ENCODE measurements at regions not wholly inside any gene's neighbourhood (a gene's known extent, or its start where the extent isn't known, plus 50 kb on each side); places are given as distances from the start of the nearest gene placed in this dataset.

DNA sequence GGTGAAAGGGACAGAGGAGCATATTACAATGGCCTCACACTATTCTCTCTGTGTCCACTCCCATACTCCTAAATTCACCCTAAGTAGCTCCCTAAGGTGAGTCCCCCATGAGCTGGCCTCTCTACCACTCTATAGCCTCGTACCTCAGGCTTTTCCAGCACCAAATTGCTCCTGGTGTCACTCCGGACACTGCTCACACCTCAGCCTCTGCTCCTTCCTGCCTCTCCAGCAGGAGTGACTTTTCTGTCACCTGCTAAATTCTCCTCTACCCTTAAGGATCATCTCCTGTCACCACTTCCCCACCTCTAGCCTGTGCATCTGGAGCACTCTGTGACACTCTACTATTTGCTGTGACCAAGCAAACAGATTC lies 65.8 kb upstream of the CAMK1G start:
- no peaks in the 10 kb centered on the region for H3K36me3 ChIP-seq (ENCODE audit: low read length)
- no peaks in the 10 kb centered on the region for H3K79me2 ChIP-seq (ENCODE audit: insufficient read depth, low read length)
- no peak overlapping the region for H3K9ac ChIP-seq (ENCODE audit: low read length)
- no peaks in the 10 kb centered on the region for H3K9me3 ChIP-seq (ENCODE audit: insufficient read depth, low read length)
- H2AFZ ChIP-seq (ENCODE audit: low read depth, low read length, severe bottlenecking), result no peak overlapping the region
- no peak overlapping the region for H3K4me3 ChIP-seq (ENCODE audit: insufficient read depth, low read length, poor library complexity, severe bottlenecking)
- H3F3A ChIP-seq (ENCODE audit: insufficient read depth), result no peaks in the 10 kb centered on the region
- no peaks in the 10 kb centered on the region for H3K9me2 ChIP-seq (replicated peaks; ENCODE audit: insufficient read depth, low read length)
- no peaks in the 10 kb centered on the region for H3K27me3 ChIP-seq (ENCODE audit: low read length)
- TF ChIP-seq EZH2phosphoT487 (conservative IDR thresholded peaks at IDR 0.05; ENCODE audit: low read length), result no peak
- H3K27ac ChIP-seq (ENCODE audit: low read depth, low read length), result no peak overlapping the region
- H4K20me1 ChIP-seq (ENCODE audit: low read depth, low read length), result no peaks in the 10 kb centered on the region
- H3K4me2 ChIP-seq (ENCODE audit: low read depth, low read length, poor library complexity, severe bottlenecking), result no peak overlapping the region

GRCh38 chr1:209519786-209520185 lies 63.7 kb upstream of the CAMK1G start:
- H3K36me3 ChIP-seq (ENCODE audit: low read length), result no peaks in the 10 kb centered on the region
- H3F3A ChIP-seq (ENCODE audit: insufficient read depth), result no peaks in the 10 kb centered on the region
- H3K79me2 ChIP-seq (ENCODE audit: insufficient read depth, low read length), result no peaks in the 10 kb centered on the region
- H3K9me3 ChIP-seq (ENCODE audit: insufficient read depth, low read length), result no peaks in the 10 kb centered on the region
- no peaks in the 10 kb centered on the region for H4K20me1 ChIP-seq (ENCODE audit: low read depth, low read length)
- H3K4me2 ChIP-seq (ENCODE audit: low read depth, low read length, poor library complexity, severe bottlenecking), result no peak overlapping the region
- no peak overlapping the region for H3K27ac ChIP-seq (ENCODE audit: low read depth, low read length)
- H3K4me3 ChIP-seq (ENCODE audit: insufficient read depth, low read length, poor library complexity, severe bottlenecking), result no peak overlapping the region
- no peak overlapping the region for H2AFZ ChIP-seq (ENCODE audit: low read depth, low read length, severe bottlenecking)
- TF ChIP-seq, protein P1, sequence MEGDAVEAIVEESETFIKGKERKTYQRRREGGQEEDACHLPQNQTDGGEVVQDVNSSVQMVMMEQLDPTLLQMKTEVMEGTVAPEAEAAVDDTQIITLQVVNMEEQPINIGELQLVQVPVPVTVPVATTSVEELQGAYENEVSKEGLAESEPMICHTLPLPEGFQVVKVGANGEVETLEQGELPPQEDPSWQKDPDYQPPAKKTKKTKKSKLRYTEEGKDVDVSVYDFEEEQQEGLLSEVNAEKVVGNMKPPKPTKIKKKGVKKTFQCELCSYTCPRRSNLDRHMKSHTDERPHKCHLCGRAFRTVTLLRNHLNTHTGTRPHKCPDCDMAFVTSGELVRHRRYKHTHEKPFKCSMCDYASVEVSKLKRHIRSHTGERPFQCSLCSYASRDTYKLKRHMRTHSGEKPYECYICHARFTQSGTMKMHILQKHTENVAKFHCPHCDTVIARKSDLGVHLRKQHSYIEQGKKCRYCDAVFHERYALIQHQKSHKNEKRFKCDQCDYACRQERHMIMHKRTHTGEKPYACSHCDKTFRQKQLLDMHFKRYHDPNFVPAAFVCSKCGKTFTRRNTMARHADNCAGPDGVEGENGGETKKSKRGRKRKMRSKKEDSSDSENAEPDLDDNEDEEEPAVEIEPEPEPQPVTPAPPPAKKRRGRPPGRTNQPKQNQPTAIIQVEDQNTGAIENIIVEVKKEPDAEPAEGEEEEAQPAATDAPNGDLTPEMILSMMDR (IDR thresholded peaks at IDR 0.05; ENCODE audit: insufficient read depth, low read length, poor library complexity, severe bottlenecking), result no peak
- no peak for TF ChIP-seq EZH2phosphoT487 (conservative IDR thresholded peaks at IDR 0.05; ENCODE audit: low read length)
- H3K9ac ChIP-seq (ENCODE audit: low read length), result no peak overlapping the region
- no peaks in the 10 kb centered on the region for H3K9me2 ChIP-seq (replicated peaks; ENCODE audit: insufficient read depth, low read length)
- no peaks in the 10 kb centered on the region for H3K27me3 ChIP-seq (ENCODE audit: low read length)

DNA sequence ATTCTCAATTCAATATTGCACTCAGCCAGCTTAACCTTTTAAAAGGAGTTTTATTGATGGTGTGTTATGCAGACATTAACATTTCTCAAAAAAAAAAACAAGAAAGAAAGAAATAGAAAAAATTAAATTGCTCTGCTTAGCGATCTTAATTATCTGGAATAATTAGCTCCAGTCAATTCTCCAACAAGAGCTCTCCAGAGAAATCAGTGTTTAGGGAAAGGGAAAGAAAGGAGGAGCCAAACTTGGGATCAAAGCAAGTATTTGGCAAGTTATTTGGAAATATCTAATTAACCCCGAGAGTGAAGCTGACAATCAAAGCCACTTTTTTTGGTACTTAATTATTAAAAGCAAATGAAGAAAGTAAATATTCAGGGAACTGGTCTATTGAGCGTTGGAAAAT lies 60.7 kb upstream of the CAMK1G start:
- Histone ChIP-seq H3K27me3 (ENCODE audit: low read length) (no peaks in the 10 kb centered on the region), H3K79me2 (ENCODE audit: insufficient read depth, low read length) (no peaks in the 10 kb centered on the region), H3K9ac (ENCODE audit: low read length) (no peak overlapping the region), H3K4me2 (ENCODE audit: low read depth, low read length, poor library complexity, severe bottlenecking) (no peak overlapping the region), H3F3A (ENCODE audit: insufficient read depth) (no peaks in the 10 kb centered on the region), H4K20me1 (ENCODE audit: low read depth, low read length) (no peaks in the 10 kb centered on the region), H3K27ac (ENCODE audit: low read depth, low read length) (no peak overlapping the region), H2AFZ (ENCODE audit: low read depth, low read length, severe bottlenecking) (no peak overlapping the region), H3K9me2 (replicated peaks; ENCODE audit: insufficient read depth, low read length) (no peaks in the 10 kb centered on the region), H3K36me3 (ENCODE audit: low read length) (no peaks in the 10 kb centered on the region), H3K4me3 (ENCODE audit: insufficient read depth, low read length, poor library complexity, severe bottlenecking) (no peak overlapping the region), H3K9me3 (ENCODE audit: insufficient read depth, low read length) (no peaks in the 10 kb centered on the region)
- TF ChIP-seq, protein P1 (IDR thresholded peaks at IDR 0.05; ENCODE audit: insufficient read depth, low read length, poor library complexity, severe bottlenecking), result no peak

GRCh38 chr1:209526137-209526536 lies 57.4 kb upstream of the CAMK1G start:
- TF ChIP-seq EZH2phosphoT487 (conservative IDR thresholded peaks at IDR 0.05; ENCODE audit: low read length), result no peak
- TF ChIP-seq, protein P1 (IDR thresholded peaks at IDR 0.05; ENCODE audit: insufficient read depth, low read length, poor library complexity, severe bottlenecking), result no peak
- Histone ChIP-seq H3K79me2 (ENCODE audit: insufficient read depth, low read length) (no peaks in the 10 kb centered on the region), H3K27me3 (ENCODE audit: low read length) (no peaks in the 10 kb centered on the region), H3K9me2 (replicated peaks; ENCODE audit: insufficient read depth, low read length) (no peaks in the 10 kb centered on the region), H3K4me3 (ENCODE audit: insufficient read depth, low read length, poor library complexity, severe bottlenecking) (no peak overlapping the region), H3K9ac (ENCODE audit: low read length) (no peak overlapping the region), H3K36me3 (ENCODE audit: low read length) (no peaks in the 10 kb centered on the region), H3K9me3 (ENCODE audit: insufficient read depth, low read length) (no peaks in the 10 kb centered on the region), H3K27ac (ENCODE audit: low read depth, low read length) (no peak overlapping the region), H3K4me2 (ENCODE audit: low read depth, low read length, poor library complexity, severe bottlenecking) (no peak overlapping the region), H4K20me1 (ENCODE audit: low read depth, low read length) (no peaks in the 10 kb centered on the region), H3F3A (ENCODE audit: insufficient read depth) (no peaks in the 10 kb centered on the region), H2AFZ (ENCODE audit: low read depth, low read length, severe bottlenecking) (no peak overlapping the region)

Measured in SU-DHL-6 (cell line).